Pons (tissue), 1 donor: ENCODE measurements at regions not wholly inside any gene's neighbourhood (a gene's known extent, or its start where the extent isn't known, plus 50 kb on each side); places are given as distances from the start of the nearest gene placed in this dataset.
A peak's percentile ranks its signal among the peaks of the same experiment; 100 is the strongest.

Source experiments
- DNase-seq: peaks from one replicate; pipeline ENCODE4 v3.0.0-alpha.2; 2016; ENCODE audit warnings: low spot score

DNA sequence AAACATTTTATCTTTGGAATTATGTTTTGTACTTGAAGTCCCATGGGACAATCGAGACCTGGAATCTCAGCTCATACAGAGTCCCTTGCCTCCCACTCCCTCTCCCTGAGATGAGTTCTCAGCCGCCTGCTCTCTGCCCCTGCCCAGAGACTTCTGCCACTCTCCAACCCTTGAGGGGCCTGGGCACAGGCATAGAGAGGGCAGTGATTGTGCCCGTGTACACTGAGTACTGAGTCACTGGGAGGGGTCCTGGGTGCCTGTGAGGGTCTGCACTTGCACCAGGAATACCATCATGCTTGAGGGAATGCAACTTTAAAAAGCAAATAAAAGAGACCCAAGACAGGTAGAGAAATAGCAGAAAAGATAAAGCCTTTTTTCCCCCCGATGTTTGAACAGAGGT lies 453.8 kb upstream of the HS3ST5 start:
- DNase-seq: no peak

GRCh38 chr6:114793428-114793827 lies 450.6 kb upstream of the HS3ST5 start:
- DNase-seq: peak; percentile 7

DNA sequence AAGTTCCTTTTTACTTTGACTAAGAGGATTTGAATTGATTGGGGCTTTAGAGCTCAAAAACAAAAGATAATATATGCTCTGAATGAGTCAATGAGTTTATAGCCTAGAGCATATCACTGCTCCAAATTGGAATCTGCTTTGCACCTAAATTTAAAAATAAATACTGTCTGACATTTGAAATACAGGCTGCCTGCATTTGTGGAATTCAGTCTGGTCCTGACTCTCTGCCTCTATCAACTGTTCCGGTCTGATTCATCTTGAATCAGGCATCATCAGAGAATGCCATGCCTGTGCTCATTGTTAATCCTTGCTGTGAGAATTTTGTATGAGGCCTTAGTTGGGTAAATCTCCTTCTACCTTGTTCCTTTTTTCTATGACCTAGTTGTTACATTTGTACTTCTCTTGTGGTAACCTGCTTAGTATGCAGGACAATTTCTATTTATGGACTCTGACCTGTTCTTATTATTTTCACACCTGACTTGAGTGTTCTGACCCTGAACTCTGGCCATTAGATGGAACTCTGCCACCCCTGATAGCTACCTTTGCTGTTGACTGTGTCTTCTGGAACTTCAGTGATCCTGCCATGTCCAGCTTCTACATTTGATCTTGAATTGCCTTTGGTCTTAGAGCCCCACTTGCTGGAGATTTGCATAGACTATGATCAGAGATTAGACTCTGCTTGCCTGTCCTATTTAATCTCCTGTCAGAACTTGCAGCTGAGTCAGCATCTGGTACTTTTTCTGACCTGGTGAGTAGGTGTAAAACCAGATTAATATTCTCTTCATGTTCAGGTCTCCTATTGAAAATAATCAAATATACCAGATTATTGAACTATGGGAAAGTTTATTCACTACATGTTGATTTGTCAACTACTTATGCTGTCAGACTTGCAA lies 442.7 kb upstream of the HS3ST5 start:
- no peak for DNase-seq

- DNase-seq: no peak
Measured at GRCh38 chr6:114783783-114784182, 441.0 kb upstream of the HS3ST5 start.

- DNase-seq: no peak
Measured at GRCh38 chr6:114783083-114783482, 440.3 kb upstream of the HS3ST5 start.

DNA sequence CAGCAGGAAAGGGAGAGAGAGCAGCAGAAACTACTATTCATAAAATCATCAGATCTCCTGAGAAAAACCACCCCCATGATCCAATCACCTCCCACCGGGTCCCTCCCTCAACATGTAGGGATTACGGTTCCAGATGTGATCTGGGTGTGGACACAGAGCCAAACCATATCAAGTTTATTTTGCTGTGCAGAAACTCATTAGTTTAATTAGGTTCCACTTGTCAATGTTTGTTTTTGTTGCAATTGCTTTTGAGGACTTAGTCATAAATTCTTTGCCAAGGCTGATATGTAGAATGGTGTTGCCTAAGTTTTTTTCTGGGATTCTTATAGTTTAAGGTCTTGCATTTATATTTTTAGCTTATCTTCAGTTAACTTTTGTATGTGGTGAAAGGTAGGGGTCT lies 422.0 kb upstream of the HS3ST5 start:
- DNase-seq: no peak

DNA sequence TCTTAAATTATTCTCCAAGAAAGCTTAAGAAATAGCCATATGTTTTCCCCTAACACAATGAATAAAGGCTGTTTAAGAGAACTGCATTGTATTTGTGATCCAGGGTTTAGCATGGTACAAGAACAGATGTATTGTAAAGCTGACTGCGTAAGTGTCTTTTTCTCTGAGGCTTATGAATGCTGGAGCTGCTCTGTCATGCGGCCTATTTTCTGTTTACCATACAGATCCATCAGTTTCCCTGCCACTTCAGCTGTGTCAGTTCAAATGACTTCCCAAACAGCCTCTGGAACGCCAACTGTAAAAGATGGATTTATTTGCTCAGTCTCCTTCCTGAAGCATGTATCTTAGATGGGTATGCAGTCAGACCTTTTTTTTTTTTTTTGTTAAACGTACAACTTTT lies 419.3 kb upstream of the HS3ST5 start:
- peak; percentile 79 for DNase-seq

DNA sequence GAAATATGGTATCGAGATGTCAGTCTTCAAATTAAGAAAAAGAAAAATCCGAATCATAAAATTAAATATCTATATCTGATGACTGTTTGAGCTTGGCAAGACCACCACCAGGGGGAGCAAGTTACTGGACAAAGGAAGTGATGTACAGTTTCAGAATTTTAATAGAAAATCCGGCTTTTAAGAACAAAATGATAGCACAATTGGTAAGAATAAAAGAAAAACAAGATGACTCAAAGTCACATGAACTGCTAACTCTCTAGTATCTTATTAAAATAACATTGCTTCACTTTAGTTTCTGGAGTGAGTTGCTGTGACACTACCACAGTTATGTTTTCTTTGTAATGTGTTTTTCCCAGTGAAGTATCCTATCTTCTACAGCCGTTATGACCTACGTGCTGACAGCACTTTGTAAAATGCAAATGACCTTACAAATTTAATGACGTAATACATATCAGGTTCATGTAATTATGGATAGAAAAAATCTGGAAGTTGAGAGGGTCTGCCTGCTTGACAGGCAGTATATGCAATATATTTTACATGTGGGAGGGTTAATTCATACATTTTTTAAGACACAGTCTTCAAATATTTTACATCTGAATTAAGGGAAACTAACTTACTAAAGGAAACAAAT lies 405.3 kb upstream of the HS3ST5 start:
- DNase-seq: peak; percentile 65

DNA sequence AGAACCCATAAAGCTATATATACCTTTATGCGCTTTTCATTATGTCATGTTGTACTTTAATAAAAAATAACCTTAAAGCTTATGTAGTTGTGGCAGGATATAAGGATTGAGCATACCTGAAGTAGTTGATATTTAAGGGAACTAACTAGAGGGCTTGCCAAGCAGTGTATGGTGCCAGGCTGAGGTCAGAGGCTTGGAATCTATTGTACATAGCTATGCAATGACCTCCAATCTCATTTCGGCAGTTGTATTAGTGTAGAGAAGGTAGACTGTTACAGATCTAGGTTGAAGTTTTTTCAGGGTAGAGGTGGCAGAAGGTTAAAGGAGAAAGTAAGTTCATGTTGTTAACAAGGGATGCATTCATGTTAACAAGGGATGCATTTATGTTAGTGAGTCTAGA lies 397.7 kb upstream of the HS3ST5 start:
- DNase-seq: no peak

DNA sequence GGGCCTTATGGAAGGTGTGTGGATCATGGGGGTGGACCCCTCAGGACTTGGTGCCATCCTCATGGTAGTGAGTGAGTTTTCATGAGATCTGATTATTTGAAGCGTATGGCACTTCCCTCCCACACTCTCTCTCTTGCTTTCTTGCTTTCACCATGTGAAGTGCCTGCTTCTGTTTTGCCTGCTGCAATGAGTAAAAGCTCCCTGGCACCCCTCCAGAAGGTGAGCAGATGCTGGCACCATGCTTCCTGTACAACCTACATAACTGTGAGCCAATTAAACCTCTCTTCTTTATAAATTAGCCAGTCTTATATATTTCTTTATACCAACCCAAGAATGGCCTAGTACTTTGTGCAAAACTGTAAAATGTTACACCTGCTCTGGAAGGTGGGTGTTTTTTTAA lies 396.8 kb upstream of the HS3ST5 start:
- no peak for DNase-seq

DNA sequence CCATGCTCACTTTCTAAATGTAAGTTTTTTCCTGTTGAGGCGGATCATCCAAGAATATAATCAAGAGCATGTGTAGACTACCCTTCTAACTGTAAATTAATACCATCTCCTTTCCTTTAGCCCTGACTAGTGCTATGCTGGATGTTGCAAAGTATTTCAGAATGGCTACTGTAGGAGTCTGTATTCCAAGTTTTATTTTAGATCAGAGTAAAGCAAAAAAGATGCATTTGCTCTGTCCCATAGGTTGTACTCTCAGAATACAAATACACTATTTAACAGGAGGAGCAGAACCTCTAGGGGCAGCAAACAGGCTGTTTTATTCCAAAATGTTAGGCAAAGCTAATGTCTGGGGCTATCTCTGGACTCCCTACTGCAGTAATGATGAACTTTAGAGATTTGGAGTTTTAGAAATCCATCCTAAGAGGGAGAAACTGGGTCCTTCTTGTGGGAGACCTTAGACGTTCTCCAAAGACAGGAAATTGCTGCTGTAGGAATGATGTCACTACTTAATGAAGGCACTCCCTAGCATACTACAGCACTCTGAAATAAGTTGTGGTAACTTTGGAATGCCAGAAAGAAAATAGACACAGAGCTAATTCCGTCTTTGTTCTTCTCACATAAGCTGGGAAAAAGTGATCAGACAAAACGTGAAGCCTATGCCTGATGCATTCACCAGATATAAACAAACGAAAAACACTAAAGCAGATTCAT lies 392.4 kb upstream of the HS3ST5 start:
- DNase-seq: no peak

GRCh38 chr6:114733596-114733995 lies 390.8 kb upstream of the HS3ST5 start:
- DNase-seq: no peak

DNA sequence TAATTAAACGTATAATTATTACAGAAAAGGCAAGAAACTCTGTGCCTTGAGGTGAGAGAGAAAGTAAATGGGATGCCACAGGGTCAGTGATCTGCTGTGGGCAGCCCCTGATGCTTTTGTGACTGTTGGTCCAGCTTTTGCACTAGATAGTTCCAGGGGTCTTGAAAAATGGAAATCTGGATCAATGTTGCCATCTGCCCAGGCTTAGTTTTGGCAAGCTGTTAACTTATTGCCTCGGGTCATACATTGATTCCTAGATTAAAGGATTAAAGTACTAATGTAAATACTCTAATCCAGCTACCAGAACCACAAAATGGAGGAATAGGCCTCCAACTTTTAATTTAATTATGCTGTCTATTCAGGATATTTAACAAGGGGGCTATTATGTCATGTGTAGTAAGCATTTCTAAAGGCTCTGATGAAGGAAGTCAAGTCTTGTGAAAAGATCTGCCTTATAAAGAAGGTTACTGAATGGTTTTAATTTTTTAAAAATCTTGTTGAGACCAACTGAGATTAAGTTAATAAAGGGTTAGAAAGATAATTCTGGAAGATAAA lies 376.0 kb upstream of the HS3ST5 start:
- DNase-seq: no peak

DNA sequence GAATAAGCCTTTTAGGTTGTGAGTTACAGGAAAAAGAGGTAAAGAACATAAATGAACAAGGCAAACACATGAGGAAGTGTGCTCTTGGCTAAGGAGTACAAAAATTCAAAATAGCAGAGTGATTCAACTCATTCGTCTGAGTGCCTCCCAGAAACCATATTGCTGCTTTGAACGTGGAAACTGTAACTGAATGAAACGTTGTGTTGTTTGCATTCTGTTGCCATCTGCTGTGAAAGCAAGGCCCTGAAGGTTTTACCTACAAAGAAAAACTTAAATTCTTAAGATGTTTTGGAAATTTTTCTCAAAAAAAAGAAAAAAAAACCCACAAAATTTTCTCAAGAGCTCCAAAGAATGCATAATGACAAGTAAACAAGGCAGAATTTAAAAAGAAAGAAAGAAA lies 375.4 kb upstream of the HS3ST5 start:
- no peak for DNase-seq

DNA sequence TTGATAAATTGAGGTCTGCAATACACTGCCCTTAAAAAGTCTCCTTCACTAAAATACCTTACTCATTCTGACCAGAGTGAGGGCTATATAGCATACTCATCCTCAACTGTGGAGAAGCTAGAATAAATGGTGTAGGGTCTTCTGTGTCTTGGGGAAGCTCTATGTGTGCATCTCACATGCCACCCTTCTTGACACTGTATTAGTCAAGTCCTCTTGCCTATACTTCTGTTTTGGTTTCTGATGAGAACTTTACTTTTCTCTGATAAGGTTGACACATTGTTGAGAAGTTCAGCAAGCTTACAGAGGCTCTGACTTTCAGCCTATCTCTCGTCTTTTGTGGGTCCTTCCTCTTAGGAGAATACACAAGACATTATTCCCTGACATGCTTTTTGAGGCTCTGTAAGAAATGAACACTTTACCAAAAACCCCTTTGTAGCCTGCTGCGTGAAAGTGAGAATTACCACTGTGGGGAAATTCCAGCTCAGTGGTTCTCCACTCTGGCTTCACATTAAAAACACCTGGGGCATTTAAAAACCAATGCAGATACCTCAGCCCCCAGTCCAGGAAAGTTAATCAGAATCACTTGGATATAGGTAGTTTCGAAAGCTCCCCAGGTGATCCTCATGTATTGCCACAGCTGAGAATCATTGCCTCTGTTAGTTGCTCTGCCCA lies 372.1 kb upstream of the HS3ST5 start:
- no peak for DNase-seq

- DNase-seq: no peak
Measured at GRCh38 chr6:114713690-114714089, 370.9 kb upstream of the HS3ST5 start.

DNA sequence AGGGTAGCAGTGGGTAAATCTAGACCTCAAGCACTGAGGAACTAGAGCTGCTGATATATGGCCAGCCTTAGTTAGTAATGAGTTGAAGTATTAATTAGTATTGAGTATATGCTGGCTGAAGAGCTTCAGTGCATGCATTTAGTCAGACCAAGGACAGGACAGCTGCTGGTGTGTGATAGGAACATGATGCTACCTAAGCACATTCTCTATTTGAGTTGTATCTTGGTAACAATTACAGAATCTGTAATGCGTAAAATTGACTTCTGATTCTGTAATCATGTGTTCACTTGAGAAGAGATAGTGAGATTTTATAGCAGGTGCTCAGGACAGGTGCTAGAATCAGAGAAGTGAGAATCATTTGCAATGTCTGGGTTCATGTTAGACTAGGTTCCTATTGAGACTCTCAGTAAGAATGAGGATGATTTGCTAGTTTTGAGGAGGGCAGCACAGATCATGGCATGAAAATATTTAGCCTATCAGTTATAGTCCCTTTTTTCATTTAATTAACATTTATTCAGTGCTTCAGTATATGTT lies 369.4 kb upstream of the HS3ST5 start:
- no peak for DNase-seq

GRCh38 chr6:114707081-114707620 lies 364.3 kb upstream of the HS3ST5 start:
- no peak for DNase-seq

DNA sequence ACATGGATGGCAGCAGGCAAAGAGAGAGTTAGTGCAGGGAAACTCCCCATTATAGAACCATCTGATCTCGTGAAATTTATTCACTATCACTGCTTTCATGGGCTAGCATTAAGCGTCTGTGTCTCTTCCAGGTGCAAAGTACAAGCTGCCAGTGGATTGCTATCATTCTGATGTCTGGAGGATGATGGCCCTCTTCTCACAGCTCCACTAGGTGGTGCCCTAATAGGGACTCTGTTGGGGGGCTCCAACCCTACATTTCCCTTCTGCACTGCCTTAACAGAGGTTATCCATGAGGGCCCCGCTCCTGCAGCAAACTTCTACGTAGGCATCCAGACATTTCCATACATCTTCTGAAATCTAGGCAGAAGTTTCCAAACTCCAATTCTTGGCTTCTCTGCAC lies 347.8 kb upstream of the HS3ST5 start:
- no peak for DNase-seq

- DNase-seq: no peak
Measured at GRCh38 chr6:114659513-114659912, 316.7 kb upstream of the HS3ST5 start.

DNA sequence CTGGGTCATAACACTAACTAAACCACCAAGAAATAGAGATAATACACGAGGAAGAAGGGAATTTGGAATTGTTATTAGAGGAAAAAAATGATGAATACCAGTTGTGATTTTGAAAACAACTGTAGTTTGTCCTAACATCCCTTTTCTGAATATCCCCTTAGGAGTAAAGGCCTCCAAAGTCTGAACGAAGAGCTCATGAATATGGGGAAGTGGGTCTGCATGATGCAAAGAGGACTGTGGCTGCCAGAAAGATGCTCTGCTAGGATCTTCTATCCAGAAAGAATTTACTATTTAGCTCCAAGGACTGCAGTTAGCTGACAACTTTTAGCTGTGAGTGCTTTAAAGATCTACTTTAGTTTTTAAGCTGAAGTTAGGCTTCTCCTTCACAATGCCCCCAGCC lies 308.8 kb upstream of the HS3ST5 start:
- DNase-seq: no peak

DNA sequence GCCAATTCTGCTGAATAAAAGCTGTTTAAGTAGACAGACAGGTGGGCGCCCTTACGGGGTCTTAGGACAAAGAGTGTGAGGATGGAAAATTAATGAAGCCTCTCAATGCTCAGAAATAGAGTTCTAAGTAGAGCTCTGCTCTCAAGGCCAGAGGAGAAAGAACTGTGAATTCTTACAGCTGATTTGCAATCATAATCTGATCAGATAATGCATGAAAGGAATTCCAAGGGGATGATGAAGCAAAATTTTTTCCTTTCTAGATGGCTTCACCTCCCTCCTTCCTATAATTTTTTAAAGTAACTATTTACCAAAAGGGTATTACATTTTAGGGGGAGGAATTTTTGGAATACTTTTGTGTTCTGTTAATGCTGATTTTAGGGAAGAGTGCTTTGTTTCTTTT lies 308.1 kb upstream of the HS3ST5 start:
- DNase-seq: no peak
